KG1 (cell line): ENCODE measurements at regions not wholly inside any gene's neighbourhood (a gene's known extent, or its start where the extent isn't known, plus 50 kb on each side); places are given as distances from the start of the nearest gene placed in this dataset.
A peak's percentile ranks its signal among the peaks of the same experiment; 100 is the strongest.

Source experiments
- DNase-seq: peaks from one replicate; lab custom pipeline; 2025; lab: John Stamatoyannopoulos, UW

DNA sequence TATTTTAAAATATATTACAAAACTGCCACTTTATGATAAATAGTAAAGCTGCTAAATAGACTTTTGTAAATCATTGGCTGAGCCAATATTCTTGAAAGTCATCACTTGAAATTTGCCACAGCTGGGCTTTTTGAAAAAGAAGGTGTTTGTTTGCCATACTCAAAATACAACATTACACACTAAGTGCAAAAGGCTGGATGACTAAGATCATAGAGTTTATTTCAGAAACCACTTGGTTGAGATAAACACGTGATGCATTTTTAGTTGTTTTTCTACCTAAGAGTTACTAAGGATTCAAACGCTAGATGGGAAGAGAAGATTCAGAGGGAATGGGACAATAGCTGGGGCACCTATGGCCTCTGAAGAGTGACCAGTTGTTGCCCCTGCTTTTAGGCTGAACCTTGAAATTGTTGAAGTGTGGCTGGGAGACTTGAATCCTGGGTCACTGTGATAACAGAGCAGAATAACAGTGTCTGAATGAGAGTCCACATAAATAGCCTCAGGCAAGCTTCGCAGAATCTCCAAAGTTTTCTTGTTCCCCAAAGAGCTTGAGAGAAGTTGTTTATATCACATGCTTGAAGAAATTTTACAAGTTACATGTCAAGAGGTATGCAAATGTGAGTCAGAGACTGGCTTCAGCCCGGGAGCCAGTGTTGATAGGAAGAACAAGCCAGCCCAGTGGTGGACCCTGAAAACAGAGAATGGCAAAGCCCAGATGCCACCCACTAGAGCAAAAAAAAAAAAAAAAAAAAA lies 409.8 kb downstream of the GPD2 start:
- no peak for DNase-seq

DNA sequence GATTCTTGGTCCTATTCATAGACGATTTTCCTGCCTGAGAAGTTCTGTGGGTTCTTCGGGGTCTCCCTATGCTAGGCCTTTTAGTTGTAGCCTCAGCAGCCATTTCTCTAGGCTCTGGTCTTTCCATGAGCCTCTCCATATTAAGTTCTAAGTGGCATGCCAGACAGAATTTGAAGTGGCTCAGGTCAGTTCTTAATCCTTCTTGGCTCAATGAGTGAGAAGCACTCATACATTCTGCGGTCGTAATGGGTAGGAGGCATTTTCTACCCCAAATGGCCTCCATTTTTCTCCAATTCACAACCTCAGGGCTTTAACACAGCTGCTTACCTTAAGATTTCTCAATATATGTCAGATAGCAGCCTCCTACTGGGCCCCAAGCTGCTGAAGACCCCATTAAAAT lies 405.3 kb upstream of the GALNT5 start:
- DNase-seq: no peak

DNA sequence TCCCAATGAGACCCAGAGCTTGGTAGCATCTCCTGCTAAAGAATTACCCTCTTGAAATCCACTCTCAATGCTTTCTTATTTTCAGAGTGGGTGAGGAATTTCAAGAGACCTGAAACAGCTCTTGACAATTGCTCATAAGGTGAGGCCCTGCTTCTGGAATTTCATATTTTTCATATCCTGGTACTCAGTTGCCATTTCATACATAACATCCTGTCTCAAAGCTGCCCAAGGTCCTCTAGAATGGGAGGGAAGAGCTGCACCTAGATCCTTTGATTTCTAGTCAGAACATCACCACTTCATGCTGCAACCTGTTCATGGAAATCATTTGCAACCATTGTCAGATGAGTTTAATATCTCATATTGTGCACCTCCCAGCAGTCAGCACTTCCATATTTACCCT lies 404.8 kb upstream of the GALNT5 start:
- DNase-seq: no peak

DNA sequence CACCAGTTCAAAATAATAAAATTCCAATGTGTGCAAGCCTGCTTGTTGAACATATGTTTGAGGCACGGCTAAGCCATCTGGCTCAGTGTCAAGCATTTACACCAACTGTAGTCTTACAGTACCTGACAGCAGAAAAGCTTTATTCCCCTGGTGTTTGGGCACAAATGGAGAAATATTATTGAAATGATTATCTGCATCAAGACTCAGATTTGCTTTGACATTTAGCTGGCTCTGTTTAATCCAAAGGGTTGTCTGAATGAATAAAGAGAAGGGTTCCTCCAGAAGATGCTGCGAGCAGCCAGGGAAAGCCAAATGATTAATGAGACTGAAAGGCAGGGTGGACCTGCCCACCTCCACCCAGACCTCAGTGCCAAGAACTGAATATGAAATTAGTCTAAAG lies 393.2 kb upstream of the GALNT5 start:
- no peak for DNase-seq

DNA sequence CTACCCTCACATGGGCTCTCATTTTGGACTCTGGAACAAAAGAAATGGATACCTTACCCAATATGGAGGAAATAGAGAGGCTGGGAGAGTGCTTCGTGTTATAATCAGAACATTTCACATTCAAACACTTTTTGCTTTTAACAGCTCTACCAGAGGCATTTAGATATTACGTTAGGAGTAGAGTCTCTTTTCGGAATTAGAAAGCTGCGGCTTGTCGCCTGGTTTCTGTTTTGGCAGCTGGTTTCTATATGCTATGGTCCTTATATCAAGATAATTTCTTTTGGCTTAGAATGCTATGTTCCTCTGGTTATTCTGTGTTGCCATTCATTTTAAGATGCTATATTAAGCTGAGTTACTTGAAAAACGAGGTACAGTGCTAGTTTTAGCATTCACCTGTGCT lies 392.8 kb upstream of the GALNT5 start:
- no peak for DNase-seq

DNA sequence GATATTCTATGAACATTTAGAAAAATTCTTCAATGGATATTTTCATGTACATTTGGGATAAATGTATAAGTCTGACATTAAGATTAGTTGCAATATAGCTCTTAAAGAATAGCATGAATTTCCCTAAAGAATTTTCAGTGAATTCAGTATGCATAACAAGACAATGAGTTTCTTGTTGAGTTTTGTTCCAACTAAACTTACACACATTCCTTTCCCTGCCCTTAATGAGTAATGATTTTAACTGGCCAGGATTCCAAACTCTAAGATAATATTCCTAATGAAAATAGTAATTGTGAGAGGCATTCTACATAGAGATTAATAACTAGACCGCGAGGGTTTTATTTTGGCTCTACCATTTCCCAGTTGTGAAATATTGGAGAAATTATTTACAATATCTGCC lies 390.3 kb upstream of the GALNT5 start:
- no peak for DNase-seq

DNA sequence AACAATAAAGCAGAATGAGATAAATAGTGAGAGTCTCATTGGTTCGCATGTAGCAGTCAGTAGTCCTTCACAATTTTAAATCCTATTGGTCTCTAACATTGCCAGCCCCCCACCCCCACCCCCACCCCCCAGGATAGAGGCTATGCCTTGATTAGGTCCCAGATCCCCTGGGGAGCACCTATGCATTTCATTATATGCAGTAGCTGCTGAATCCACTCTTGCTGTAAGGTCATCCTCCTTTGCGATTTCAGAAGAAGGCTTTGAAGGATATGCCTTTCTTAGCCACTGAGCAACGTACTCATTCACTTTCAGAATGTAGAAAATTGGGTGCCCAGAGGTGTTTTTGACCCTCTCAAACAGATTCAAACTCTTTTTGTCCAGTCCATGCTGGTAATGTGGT lies 382.8 kb upstream of the GALNT5 start:
- DNase-seq: no peak

DNA sequence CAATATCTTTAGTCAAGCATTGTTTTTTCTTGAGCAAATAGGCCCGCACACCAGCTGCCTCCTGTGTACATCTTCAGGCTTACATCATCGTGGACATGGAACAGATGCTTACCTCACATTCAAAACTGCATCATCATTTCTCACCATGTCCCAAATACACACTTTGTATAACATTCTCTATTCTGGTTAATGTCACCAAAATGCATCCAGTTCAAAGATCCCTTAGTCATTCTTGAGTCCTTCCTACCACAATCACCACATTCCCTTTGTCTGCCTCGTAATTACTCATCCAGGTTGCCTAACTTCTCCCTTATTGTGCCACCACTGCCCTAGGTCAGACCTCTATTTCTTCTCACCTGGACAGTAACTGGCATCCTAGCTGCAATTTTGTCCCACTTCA lies 373.7 kb upstream of the GALNT5 start:
- no peak for DNase-seq

DNA sequence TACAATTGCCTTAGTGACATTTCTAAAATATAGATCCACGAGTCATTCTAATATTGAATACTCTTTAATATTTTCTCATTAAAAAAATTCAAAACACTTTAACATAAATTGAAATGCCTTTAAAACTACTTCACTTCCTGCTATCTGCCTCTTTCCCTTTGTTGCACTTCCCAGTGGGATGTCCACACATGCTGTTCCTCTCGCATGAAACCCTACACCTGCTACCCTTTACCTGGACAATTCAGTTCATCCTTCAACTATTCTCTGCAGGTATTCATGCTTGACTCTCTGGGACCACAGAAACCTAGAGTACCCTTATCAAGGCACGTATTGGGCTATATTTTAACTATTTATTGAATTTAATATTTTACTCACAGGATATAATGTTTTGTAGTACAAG lies 373.3 kb upstream of the GALNT5 start:
- DNase-seq: no peak

DNA sequence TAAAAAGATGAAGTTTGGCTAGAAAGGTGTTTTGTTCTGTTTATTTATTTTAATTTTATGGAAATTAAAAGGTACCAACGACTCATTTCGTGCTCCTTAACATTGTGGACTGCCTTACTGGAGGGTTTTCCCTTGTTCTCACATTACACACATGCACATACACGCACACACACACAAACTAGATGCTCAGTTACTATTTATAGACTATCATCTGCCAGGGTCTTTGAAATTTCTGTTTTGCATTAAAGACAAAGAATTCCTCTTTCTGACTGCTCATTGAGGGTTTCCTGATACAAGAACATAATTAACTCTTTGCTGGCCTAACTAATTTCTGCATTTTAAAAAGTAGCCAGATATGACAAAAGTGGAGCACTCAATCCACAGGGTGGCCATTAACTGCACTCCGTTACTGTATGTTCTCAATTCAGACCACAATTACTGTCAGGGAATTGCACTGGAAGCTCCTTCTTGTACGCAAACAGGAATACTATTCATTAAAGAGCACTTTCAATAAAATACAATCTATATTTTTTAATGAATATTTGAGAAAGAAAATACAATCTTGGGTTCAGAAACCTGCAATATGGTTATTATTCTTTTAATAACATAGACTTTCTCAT lies 366.9 kb upstream of the GALNT5 start:
- no peak for DNase-seq

DNA sequence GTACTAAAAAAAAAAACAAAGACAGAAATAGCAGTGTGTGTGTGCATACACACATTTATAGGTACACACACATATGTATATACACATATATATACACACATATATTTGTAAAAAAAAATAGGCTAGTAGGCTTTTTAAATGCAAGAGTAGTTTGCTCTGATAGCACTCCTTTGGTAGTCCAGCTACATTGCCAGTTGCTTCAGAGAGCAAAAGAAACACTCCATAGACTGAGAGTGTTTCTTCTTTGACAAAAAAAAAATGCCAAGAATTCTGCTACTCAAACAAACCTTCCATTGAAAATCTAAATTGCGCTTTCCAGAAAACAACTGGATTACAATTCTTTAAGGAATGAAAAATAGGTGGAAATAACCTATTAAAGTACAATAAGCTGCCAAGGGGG lies 365.9 kb upstream of the GALNT5 start:
- no peak for DNase-seq

DNA sequence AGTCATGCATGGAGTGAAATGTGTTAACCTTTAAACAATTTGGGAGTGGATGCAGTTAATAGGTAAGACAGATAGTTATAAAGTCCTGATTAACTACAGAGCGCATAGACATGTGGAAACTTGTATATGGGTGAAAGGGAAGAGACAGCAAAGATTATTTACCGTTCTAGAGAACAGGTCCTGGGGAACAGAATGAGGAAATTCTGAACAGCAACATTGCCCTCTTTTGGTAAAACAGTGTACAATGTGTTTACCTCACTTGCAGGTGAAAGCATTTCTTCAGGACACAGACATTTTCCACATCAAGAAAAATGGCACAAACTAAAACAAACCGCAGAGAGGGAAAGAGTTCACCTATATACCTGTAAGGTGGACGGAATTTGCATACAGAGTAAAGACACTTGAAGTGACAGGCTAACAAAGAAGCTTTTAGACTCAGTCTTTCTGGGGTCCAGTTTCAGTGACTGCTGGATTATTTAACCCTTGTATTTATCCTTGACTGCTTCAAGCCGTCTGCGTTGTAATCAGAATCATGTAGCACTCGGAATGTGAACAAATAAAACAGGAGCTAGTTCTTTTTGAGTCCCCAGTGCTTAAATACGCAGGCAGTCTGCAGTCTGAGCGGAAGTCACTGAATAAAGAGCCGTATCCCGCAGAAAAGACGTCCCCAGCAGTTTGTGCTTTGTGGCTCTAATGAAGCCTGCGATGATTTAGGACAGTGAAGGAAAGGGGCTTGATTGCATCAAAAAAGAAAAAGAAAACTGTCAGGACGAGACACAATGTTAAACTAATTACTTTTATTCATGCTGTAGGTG lies 364.8 kb upstream of the GALNT5 start:
- DNase-seq: peak; percentile 43

DNA sequence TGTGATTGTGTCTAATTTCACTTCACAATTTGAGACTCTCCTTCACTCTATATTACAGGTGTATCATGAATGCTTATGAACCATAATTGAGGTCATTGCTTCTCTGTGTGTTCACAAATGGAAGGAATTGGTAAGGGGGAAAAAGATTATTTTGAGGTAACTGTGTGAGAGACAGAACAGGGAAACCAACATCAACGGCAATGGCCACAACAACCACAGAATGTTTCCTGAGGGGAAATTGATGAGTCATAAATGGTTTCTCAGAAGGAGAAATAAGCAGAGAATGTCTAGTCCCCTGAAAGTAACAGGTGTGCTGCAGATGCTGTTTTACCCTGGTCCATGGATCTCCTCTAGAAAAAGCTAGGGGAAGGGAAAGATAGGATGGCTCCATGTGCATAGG lies 361.2 kb upstream of the GALNT5 start:
- peak; percentile 47 for DNase-seq

DNA sequence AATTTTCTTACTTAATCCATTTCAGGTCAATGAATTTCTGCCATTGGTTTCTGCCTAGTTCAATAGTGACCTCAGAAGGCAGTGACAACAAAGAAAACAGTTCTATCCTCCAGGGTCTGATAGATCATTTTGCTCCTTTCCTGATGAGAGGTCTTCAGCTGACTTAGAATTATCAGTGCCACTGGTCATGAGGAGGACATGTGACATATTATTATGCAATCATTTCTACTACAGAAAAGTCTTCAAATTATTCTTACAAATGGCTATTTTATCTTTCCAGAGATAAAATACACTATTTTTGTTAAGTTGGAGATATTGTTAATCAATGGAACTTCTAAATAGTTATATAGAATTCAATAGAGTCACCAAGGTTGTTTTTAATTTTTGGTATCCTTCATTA lies 360.0 kb upstream of the GALNT5 start:
- no peak for DNase-seq

DNA sequence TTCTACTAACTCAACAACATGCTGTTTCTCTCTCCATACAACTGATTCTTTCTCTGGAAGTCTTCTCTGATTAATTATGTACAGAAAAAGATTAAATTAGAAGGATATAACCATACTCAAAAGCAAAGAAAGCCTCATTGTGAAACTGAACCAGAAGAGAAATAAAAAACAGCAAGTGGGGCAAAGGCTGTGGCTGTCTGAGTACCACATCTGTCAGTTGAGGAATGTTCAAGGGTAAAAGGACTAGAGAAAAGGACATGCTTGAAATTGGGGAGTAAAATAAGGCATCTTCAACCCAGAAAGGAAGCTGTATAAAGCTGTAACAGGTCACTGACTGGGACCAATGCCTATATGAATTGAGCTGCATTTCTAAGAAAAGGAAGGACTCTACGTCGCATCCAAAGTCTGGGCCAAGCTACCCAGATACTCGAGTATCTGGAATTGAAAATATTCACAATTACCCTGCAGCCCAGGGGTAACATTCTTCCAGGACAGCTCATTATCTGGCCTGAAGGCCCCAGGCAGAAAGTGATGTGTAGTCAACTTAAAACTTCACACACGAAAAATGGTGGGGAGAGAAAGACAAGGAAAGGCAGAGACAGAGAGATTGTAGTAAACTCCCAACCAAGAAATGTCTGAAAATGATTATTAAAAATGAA lies 356.0 kb upstream of the GALNT5 start:
- no peak for DNase-seq

DNA sequence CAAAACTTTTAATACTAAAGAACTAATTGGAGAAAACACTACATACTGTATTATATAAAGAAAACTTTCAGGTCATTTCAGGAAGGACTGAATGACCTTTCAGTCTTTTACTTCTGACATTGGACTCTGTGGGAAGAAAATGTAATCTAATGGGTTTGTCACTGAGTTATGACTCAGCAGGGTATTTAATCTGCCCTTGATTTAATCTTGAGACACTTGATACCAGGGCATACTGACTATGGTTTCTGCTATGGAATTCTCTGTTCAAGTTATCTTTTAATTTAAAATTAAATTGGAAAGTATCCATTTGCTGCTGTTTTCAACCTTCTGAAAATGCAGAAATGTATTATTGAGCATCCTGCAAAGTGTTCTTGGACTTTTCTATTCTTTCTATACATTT lies 354.2 kb upstream of the GALNT5 start:
- no peak for DNase-seq

DNA sequence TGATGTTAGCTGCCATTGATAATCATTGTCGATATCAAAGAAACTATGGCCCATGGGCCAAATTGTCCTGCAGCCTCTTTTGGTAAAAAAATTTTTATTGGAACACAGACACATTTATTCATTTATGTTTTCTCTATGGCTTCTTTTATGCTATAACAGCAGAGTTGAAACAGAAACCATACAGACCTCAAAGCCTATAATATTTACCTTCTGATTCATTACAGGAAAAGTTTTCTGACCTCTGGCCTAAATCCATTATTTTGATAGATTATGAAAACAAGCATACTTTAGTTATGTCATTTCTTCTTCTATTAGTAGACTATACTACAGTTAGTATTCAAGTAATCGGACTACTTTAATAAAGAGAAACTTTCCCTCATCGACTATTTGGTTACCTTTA lies 349.7 kb upstream of the GALNT5 start:
- no peak for DNase-seq

DNA sequence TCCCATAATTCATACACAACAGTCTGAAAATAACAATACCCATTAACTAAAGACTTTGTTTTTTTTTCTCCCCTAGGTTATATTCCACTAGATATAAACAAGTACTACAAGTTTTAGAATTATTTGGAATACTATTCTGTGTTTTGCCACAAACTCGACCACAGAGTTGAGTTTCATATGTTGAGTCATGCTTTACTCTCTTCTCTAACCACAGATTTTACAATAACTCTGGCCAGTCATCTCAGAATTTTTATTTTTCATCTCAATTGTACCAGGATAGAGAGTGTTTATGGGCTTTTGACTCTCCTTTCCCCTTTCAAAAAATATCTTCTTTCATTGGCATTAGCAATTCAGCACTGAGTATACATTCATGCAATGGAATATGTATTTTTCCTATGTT lies 348.7 kb upstream of the GALNT5 start:
- DNase-seq: no peak

DNA sequence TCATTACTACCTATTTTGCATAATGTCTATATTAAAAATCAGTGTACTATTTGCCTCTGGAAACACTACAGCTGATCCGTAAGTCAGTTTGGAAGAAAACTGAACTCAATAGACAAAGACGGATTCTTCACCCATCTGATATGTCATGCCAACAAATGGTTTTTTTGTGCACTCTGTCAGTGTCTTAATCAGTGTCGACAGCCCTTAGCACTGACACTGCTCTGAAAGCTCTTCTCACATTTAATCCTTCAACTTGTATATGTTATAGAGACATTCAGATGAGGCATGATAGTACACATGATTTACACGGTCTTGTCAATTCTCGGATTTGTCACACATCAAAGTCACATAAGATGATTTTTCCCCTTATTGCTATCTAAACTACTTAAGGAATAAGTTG lies 347.5 kb upstream of the GALNT5 start:
- DNase-seq: no peak

DNA sequence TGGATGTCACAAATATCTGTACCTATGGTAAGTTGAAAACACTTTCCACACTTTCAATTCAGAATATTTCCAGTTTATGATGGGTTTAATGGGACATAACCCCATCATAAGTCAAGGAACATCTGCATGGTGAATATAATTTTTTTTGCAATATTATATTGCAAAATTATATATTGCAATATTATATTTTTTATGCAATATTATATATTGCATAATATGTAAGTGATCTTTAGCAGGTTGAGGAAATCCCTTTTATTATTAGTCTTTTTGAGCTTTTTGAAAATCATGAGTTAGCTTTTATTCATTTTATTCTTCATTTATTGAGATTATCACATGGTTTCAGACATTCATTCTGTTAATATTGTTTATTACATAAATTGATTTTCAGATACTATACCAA lies 342.2 kb upstream of the GALNT5 start:
- DNase-seq: no peak

DNA sequence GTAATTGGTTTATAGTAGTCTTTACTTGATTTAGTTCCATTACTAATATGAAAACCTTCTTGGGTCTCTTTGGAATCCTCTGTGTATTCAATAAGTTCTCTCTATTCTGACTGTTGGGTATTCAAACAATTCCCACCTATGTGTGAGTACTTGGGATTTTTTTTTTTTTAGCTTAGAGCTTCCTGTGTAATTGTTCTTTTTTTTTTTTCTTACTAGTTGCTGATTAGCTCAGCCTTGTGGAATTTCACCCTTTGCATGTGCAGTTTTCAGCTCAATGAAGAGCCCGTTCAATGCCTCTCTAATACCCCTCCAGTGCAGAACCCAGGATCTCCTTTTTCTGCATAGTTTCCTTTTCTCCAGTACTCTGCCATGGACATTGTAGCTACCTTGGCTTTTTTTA lies 339.1 kb upstream of the GALNT5 start:
- DNase-seq: no peak

DNA sequence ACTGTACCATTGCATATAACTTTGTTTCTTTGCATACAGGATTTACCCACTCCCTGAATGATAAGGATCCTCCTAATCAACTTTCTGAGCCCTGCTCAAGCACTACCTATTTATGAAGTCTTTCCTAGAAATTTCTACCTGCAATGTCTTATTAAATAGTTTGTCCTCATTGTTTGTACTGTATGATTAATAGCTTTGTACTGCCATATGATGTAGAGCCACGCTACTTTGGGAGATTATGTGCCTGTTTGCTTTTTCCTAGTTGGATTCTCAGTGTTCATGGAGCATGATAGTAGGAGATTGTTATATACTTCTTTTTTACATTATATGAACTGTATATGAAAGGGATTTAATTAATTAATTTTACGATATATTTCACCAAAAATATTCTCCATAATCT lies 327.1 kb upstream of the GALNT5 start:
- no peak for DNase-seq
